ENCODE measurements at regions not wholly inside any gene's neighbourhood (a gene's known extent, or its start where the extent isn't known, plus 50 kb on each side); places are given as distances from the start of the nearest gene placed in this dataset.
A peak's percentile ranks its signal among the peaks of the same experiment; 100 is the strongest.

GRCh38 chr11:31986201-31986889 is 104.5 kb upstream of the RCN1 start:
- Histone ChIP-seq H2AFZ (ENCODE audit: low read length) (no peak overlapping the region), H4K5ac (ENCODE audit: insufficient read length, low read depth, low read length) (no peak overlapping the region), H4K20me1 (ENCODE audit: control insufficient read depth, insufficient read depth, insufficient read length) (no peaks in the 10 kb centered on the region), H3K27ac (ENCODE audit: insufficient read length, low read depth, low read length) (no peak overlapping the region), H3K56ac (ENCODE audit: insufficient read length, low read depth, low read length) (no peak overlapping the region), H2BK12ac (ENCODE audit: insufficient read length, low read depth, low read length) (no peak overlapping the region), H3K4me2 (ENCODE audit: insufficient read depth, insufficient read length, low read length) (no peak overlapping the region), H3K9me3 (ENCODE audit: control insufficient read depth, low read depth, low read length) (no peaks in the 10 kb centered on the region), H2AK5ac (ENCODE audit: insufficient read length, low read length) (no peak overlapping the region), H3K9ac (ENCODE audit: extremely low read depth, insufficient read length, low read length) (no peak overlapping the region), H3K23me2 (ENCODE audit: insufficient read length, low read depth, low read length, poor library complexity, severe bottlenecking) (no peaks in the 10 kb centered on the region), H3K4me1 (ENCODE audit: insufficient read depth, low read length) (no peaks in the 10 kb centered on the region), H3K18ac (ENCODE audit: insufficient read length, low read depth, low read length) (no peak overlapping the region), H2BK20ac (ENCODE audit: low read depth, low read length, poor library complexity, severe bottlenecking) (no peak overlapping the region), H2BK5ac (ENCODE audit: insufficient read length, low read length) (no peak overlapping the region), H3K79me1 (ENCODE audit: insufficient read depth, low read depth, low read length, poor library complexity, severe bottlenecking) (no peaks in the 10 kb centered on the region), H3K23ac (ENCODE audit: insufficient read length, low read depth, low read length) (no peak overlapping the region), H4K8ac (replicated peaks; ENCODE audit: insufficient read length, low read depth, low read length) (no peak overlapping the region), H3K79me2 (ENCODE audit: insufficient read depth, low read length) (no peaks in the 10 kb centered on the region), H3K4ac (ENCODE audit: low read depth, low read length) (no peak overlapping the region), H3K27me3 (ENCODE audit: insufficient read depth, low read length) (no peaks in the 10 kb centered on the region; the same call in 1 of the 2 replicates), H2BK15ac (ENCODE audit: low read depth, low read length) (no peak overlapping the region), H3K14ac (ENCODE audit: insufficient read depth, low read length) (no peak overlapping the region), H3T11ph (ENCODE audit: low read length) (no peak overlapping the region), H4K91ac (ENCODE audit: insufficient read length, low read depth, low read length) (no peak overlapping the region), H2BK120ac (ENCODE audit: low read depth, low read length, poor library complexity, severe bottlenecking) (no peak overlapping the region)
- WGBS (ENCODE audit: extremely low coverage, insufficient read length, low lambda C conversion rate) = no CpG with 5 or more reads among the region's 10 CpGs
- peak overlapping the region; percentile 45 to 74 for H3K4me3 Mint-ChIP-seq
- peaks cover 56% of the 10 kb centered on the region for H3K27me3 Mint-ChIP-seq (ENCODE audit: low read depth)
- no peak for TF ChIP-seq CTCF (conservative IDR thresholded peaks at IDR 0.05)
- H3K27ac Mint-ChIP-seq = no peak overlapping the region
- H3K9me3 Mint-ChIP-seq = peaks cover 0 to 2% of the 10 kb centered on the region in 2 experiments; a peak in 1 of 5 replicates
- H3K36me3 Mint-ChIP-seq (ENCODE audit: insufficient read depth in 1 of 3, low read depth in 3 of 3) = no peaks in the 10 kb centered on the region
- H3K4me1 Mint-ChIP-seq = 0 out of 4 replicates have a peak, but pooled peaks cover 0 to 3% of the 10 kb centered on the region in 2 experiments
- DNase-seq = no peak
